H9 (cell line): ENCODE measurements at regions not wholly inside any gene's neighbourhood (a gene's known extent, or its start where the extent isn't known, plus 50 kb on each side); places are given as distances from the start of the nearest gene placed in this dataset.
"Not testable (repeated sequence)": the region's sequence is repeated elsewhere in the genome, so short reads cannot be mapped to it uniquely, and the experiment has no call there.

Experiments used
- DNase-seq: peaks from one replicate; pipeline ENCODE4 v3.0.0-alpha.2; 2017
- H2AFZ ChIP-seq: one replicate; pipeline ENCODE4 v1.6.1; 2013; ENCODE audit warnings: mild to moderate bottlenecking, low read length, control low read depth, moderate library complexity
- H2AK5ac ChIP-seq: 2 replicates; pipeline ENCODE4 v1.6.1; 2013; ENCODE audit warnings: low read length, control low read depth, mixed read lengths; ENCODE audit not compliant: insufficient read length
- H2BK120ac ChIP-seq: one replicate; pipeline ENCODE4 v1.6.1; 2013; ENCODE audit warnings: low read depth, mild to moderate bottlenecking, low read length, control low read depth, inconsistent platforms; ENCODE audit not compliant: poor library complexity, severe bottlenecking
- H2BK12ac ChIP-seq: 2 replicates; pipeline ENCODE4 v1.6.1; 2013; ENCODE audit warnings: low read length, control low read depth, mixed read lengths, low read depth; ENCODE audit not compliant: insufficient read length
- H2BK15ac ChIP-seq: 2 replicates; pipeline ENCODE4 v1.6.1; 2013; ENCODE audit warnings: low read depth, low read length, control low read depth
- H2BK20ac ChIP-seq: one replicate; pipeline ENCODE4 v1.6.1; 2013; ENCODE audit warnings: low read depth, mild to moderate bottlenecking, low read length, control low read depth, inconsistent platforms; ENCODE audit not compliant: poor library complexity, severe bottlenecking
- H2BK5ac ChIP-seq: 2 replicates; pipeline ENCODE4 v1.6.1; 2013; ENCODE audit warnings: low read length, control low read depth, mixed read lengths; ENCODE audit not compliant: insufficient read length
- H3K14ac ChIP-seq: 2 replicates; pipeline ENCODE4 v1.6.1; 2013; ENCODE audit warnings: low read length, control low read depth; ENCODE audit not compliant: insufficient read depth
- H3K18ac ChIP-seq: 2 replicates; pipeline ENCODE4 v1.6.1; 2013; ENCODE audit warnings: low read depth, mild to moderate bottlenecking, mixed read lengths, low read length, control low read depth; ENCODE audit not compliant: insufficient read length
- H3K23ac ChIP-seq: 2 replicates; pipeline ENCODE4 v1.6.1; 2013; ENCODE audit warnings: low read length, control low read depth, mixed read lengths, low read depth; ENCODE audit not compliant: insufficient read length
- H3K23me2 ChIP-seq: 2 replicates; pipeline ENCODE4 v1.6.1; 2013; ENCODE audit warnings: low read depth, mild to moderate bottlenecking, mixed read lengths, low read length, control low read depth; ENCODE audit not compliant: insufficient read length, poor library complexity, severe bottlenecking
- H3K27ac ChIP-seq: 2 replicates; pipeline ENCODE4 v1.5.1; 2013; ENCODE audit warnings: low read length, control low read depth, mixed read lengths, low read depth; ENCODE audit not compliant: insufficient read length
- H3K27me3 ChIP-seq: 2 replicates; pipeline ENCODE4 v1.6.1; 2013; ENCODE audit warnings: low read length, control low read depth, inconsistent platforms; ENCODE audit not compliant: insufficient read depth
- H3K4ac ChIP-seq: 2 replicates; pipeline ENCODE4 v1.6.1; 2013; ENCODE audit warnings: low read depth, mild to moderate bottlenecking, control low read depth, inconsistent platforms, low read length, moderate library complexity
- H3K4me1 ChIP-seq: 2 replicates; pipeline ENCODE4 v1.6.1; 2013; ENCODE audit warnings: low read length, control low read depth, inconsistent platforms; ENCODE audit not compliant: insufficient read depth
- H3K4me2 ChIP-seq: 2 replicates; pipeline ENCODE4 v1.6.1; 2013; ENCODE audit warnings: low read length, control low read depth, mixed read lengths; ENCODE audit not compliant: insufficient read length, insufficient read depth
- H3K56ac ChIP-seq: 2 replicates; pipeline ENCODE4 v1.6.1; 2013; ENCODE audit warnings: low read depth, mild to moderate bottlenecking, mixed read lengths, low read length, control low read depth; ENCODE audit not compliant: insufficient read length
- H3K79me1 ChIP-seq: 2 replicates; pipeline ENCODE4 v1.6.1; 2013; ENCODE audit warnings: low read depth, mild to moderate bottlenecking, moderate library complexity, low read length, control low read depth, inconsistent platforms; ENCODE audit not compliant: insufficient read depth, poor library complexity, severe bottlenecking
- H3K79me2 ChIP-seq: 2 replicates; pipeline ENCODE4 v1.6.1; 2013; ENCODE audit warnings: low read length, control low read depth, inconsistent platforms; ENCODE audit not compliant: insufficient read depth
- H3K9ac ChIP-seq: 2 replicates; pipeline ENCODE4 v1.6.1; 2013; ENCODE audit warnings: low read length, control low read depth, mixed read lengths; ENCODE audit not compliant: insufficient read length; ENCODE audit errors: extremely low read depth
- H3K9me3 ChIP-seq: one replicate; pipeline ENCODE4 v1.6.1; 2013; ENCODE audit warnings: low read depth, low read length, inconsistent platforms; ENCODE audit not compliant: control insufficient read depth
- H3T11ph ChIP-seq: one replicate; pipeline ENCODE4 v1.6.1; 2013; ENCODE audit warnings: mild to moderate bottlenecking, low read length, control low read depth, inconsistent platforms
- H4K20me1 ChIP-seq: one replicate; pipeline ENCODE4 v1.6.1; 2013; ENCODE audit not compliant: control insufficient read depth, insufficient read length, insufficient read depth
- H4K5ac ChIP-seq: 2 replicates; pipeline ENCODE4 v1.6.1; 2013; ENCODE audit warnings: low read depth, mild to moderate bottlenecking, mixed read lengths, low read length, control low read depth; ENCODE audit not compliant: insufficient read length
- H4K8ac ChIP-seq: replicated peaks from 2 replicates; pipeline ENCODE4 v1.6.1; 2013; ENCODE audit warnings: low read length, control low read depth, mixed read lengths, low read depth; ENCODE audit not compliant: insufficient read length
- H4K91ac ChIP-seq: 2 replicates; pipeline ENCODE4 v1.6.1; 2013; ENCODE audit warnings: low read depth, mild to moderate bottlenecking, moderate library complexity, mixed read lengths, low read length, control low read depth; ENCODE audit not compliant: insufficient read length
- H3K27ac Mint-ChIP-seq, 3 experiments: 2 replicates in 2 of 3; 3 replicates in 1 of 3; pipeline ENCODE4 v1.8.0; 2020 to 2021; ENCODE audit warnings: mixed read lengths in 3 of 3, mild to moderate bottlenecking in 1 of 3, moderate library complexity in 1 of 3
- H3K27me3 Mint-ChIP-seq: 2 replicates; pipeline ENCODE4 v1.8.0; 2021; ENCODE audit warnings: low read depth, mild to moderate bottlenecking, moderate library complexity, mixed read lengths
- H3K36me3 Mint-ChIP-seq, 3 experiments: 2 replicates in 2 of 3; 3 replicates in 1 of 3; pipeline ENCODE4 v1.8.0; 2020 to 2021; ENCODE audit warnings: low read depth in 3 of 3, mixed read lengths in 3 of 3; ENCODE audit not compliant: insufficient read depth in 1 of 3
- H3K4me1 Mint-ChIP-seq, 2 experiments: 2 replicates each; pipeline ENCODE4 v1.8.0; 2020; ENCODE audit warnings: mixed read lengths in 2 of 2
- H3K4me3 Mint-ChIP-seq, 2 experiments: 2 replicates in 1 of 2; 3 replicates in 1 of 2; pipeline ENCODE4 v1.8.0; 2020 to 2021; ENCODE audit warnings: mild to moderate bottlenecking in 2 of 2, mixed read lengths in 2 of 2, moderate library complexity in 1 of 2
- H3K9me3 Mint-ChIP-seq, 2 experiments: 2 replicates in 1 of 2; 3 replicates in 1 of 2; pipeline ENCODE4 v1.8.0; 2020; ENCODE audit warnings: mild to moderate bottlenecking in 2 of 2, mixed read lengths in 2 of 2, moderate library complexity in 1 of 2
- CTCF ChIP-seq: fragments of 200-600 bp; sonication (generic); conservative IDR thresholded peaks from 3 replicates; pipeline ENCODE4 v1.8.0; 2021; ENCODE audit warnings: antibody characterized with exemption, mild to moderate bottlenecking
- WGBS: extraction: QIAGEN DNeasy Blood & Tissue Kit; methylation state at CpG from one replicate; pipeline ENCODE4 v1.1.7; 2013; ENCODE audit warnings: missing lambda C conversion rate, low lambda C conversion rate, mixed read lengths; ENCODE audit not compliant: insufficient read length; ENCODE audit errors: extremely low coverage; 5-methylcytosine and 5-hydroxymethylcytosine counted together

GRCh38 chr12:93237235-93237915, 140.3 kb upstream of the NUDT4 start:
- H3K23me2 ChIP-seq: no peaks in the 10 kb centered on the region
- DNase-seq: no peak
- H2BK20ac ChIP-seq: no peak overlapping the region
- no peak overlapping the region for H2BK120ac ChIP-seq
- H3K27me3 ChIP-seq: no peaks in the 10 kb centered on the region
- H3K79me1 ChIP-seq: no peaks in the 10 kb centered on the region
- no peak overlapping the region for H2BK12ac ChIP-seq
- no peaks in the 10 kb centered on the region for H3K79me2 ChIP-seq
- Mint-ChIP-seq H3K27me3 (peaks cover 4% of the 10 kb centered on the region), H3K36me3 (peaks cover 2 to 15% (median 5%) of the 10 kb centered on the region in 3 experiments; a peak in 5 of 7 replicates), H3K4me3 (no peak overlapping the region), H3K27ac (no peak overlapping the region), H3K9me3 (peaks cover 14 to 16% of the 10 kb centered on the region in 2 experiments), H3K4me1 (peaks cover 0 to 5% of the 10 kb centered on the region in 2 experiments; a peak in 2 of 4 replicates)
- no peak overlapping the region for H4K8ac ChIP-seq
- H3K9me3 ChIP-seq: no peaks in the 10 kb centered on the region
- H3K4me1 ChIP-seq: no peaks in the 10 kb centered on the region
- no peak for TF ChIP-seq CTCF
- no peak overlapping the region for H2BK15ac ChIP-seq
- H4K5ac ChIP-seq: no peak overlapping the region
- no peak overlapping the region for H3K18ac ChIP-seq
- no peak overlapping the region for H3K14ac ChIP-seq
- no peak overlapping the region for H3K56ac ChIP-seq
- no peak overlapping the region for H3K4ac ChIP-seq
- H3K23ac ChIP-seq: no peak overlapping the region
- no peak overlapping the region for H2AFZ ChIP-seq
- no peak overlapping the region for H3K9ac ChIP-seq
- no CpG with 5 or more reads among the region's 4 CpGs for WGBS
- H3K4me2 ChIP-seq: no peak overlapping the region
- H4K91ac ChIP-seq: no peak overlapping the region
- no peak overlapping the region for H3K27ac ChIP-seq
- no peak overlapping the region for H2AK5ac ChIP-seq
- H3T11ph ChIP-seq: no peak overlapping the region
- H2BK5ac ChIP-seq: no peak overlapping the region
- no peaks in the 10 kb centered on the region for H4K20me1 ChIP-seq

GRCh38 chr12:93238512-93239262, 139.0 kb upstream of the NUDT4 start:
- H3K9me3 ChIP-seq, H2AFZ ChIP-seq, H3K79me2 ChIP-seq, DNase-seq, H4K91ac ChIP-seq, H3K23me2 ChIP-seq, H3K4me1 ChIP-seq, H3K14ac ChIP-seq, H2BK12ac ChIP-seq, H3K18ac ChIP-seq, H2BK15ac ChIP-seq, H3K23ac ChIP-seq, H3K9ac ChIP-seq, H3K27me3 ChIP-seq, H3K27ac ChIP-seq, H4K5ac ChIP-seq, H2BK5ac ChIP-seq, H3K27ac Mint-ChIP-seq, H3K4me1 Mint-ChIP-seq, H3K4me3 Mint-ChIP-seq, H2AK5ac ChIP-seq, H3K56ac ChIP-seq, H4K8ac ChIP-seq, H3K4me2 ChIP-seq, H3K4ac ChIP-seq, H4K20me1 ChIP-seq, H3T11ph ChIP-seq, H2BK20ac ChIP-seq, H3K27me3 Mint-ChIP-seq, H3K79me1 ChIP-seq, H2BK120ac ChIP-seq: not testable (repeated sequence)
- no CpG with 5 or more reads among the region's 6 CpGs for WGBS
- peaks cover 14 to 16% of the 10 kb centered on the region in 2 experiments for H3K9me3 Mint-ChIP-seq
- peaks cover 2 to 15% (median 5%) of the 10 kb centered on the region in 3 experiments; a peak in 5 of 7 replicates for H3K36me3 Mint-ChIP-seq
